Hepatocyte (in vitro differentiated cells): ENCODE measurements at regions not wholly inside any gene's neighbourhood (a gene's known extent, or its start where the extent isn't known, plus 50 kb on each side); places are given as distances from the start of the nearest gene placed in this dataset.

ENCODE experiments used
- EZH2phosphoT487 ChIP-seq: fragments of 200-600 bp; sonication (generic); IDR thresholded peaks from one replicate; pipeline ENCODE4 v1.6.1; 2018; ENCODE audit warnings: antibody characterized with exemption, mild to moderate bottlenecking, low read depth, moderate library complexity; ENCODE audit not compliant: unreplicated experiment, severe bottlenecking
- TF ChIP-seq, protein P1 (sequence below): fragments of 200-600 bp; sonication (generic); IDR thresholded peaks from 2 replicates; pipeline ENCODE4 v1.5.1; 2016; ENCODE audit warnings: antibody characterized with exemption, mild to moderate bottlenecking; ENCODE audit not compliant: poor library complexity

DNA sequence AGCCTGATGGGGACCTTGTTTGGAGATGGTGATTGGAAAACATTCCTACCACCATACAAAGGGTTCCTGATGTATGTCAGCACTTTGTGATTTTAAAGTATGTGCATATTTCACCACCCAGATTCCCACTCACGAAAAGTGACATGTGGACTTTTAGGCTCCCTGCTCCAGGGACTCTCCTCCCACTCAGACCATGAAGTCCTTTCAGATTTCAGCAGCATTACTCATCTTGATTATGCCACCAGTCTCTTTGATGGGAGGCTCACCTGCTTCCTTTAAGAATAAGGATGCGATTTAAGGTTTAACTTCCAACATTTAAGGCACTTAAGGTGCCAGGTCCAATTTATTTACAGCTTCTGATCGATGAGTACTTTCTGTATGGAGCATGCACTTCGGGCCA is 204.4 kb downstream of the PPARGC1A start:
- TF ChIP-seq, protein P1, sequence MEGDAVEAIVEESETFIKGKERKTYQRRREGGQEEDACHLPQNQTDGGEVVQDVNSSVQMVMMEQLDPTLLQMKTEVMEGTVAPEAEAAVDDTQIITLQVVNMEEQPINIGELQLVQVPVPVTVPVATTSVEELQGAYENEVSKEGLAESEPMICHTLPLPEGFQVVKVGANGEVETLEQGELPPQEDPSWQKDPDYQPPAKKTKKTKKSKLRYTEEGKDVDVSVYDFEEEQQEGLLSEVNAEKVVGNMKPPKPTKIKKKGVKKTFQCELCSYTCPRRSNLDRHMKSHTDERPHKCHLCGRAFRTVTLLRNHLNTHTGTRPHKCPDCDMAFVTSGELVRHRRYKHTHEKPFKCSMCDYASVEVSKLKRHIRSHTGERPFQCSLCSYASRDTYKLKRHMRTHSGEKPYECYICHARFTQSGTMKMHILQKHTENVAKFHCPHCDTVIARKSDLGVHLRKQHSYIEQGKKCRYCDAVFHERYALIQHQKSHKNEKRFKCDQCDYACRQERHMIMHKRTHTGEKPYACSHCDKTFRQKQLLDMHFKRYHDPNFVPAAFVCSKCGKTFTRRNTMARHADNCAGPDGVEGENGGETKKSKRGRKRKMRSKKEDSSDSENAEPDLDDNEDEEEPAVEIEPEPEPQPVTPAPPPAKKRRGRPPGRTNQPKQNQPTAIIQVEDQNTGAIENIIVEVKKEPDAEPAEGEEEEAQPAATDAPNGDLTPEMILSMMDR = no peak
- TF ChIP-seq EZH2phosphoT487 = no peak
